Heart left ventricle (tissue), 16 donors: ENCODE measurements at regions not wholly inside any gene's neighbourhood (a gene's known extent, or its start where the extent isn't known, plus 50 kb on each side); places are given as distances from the start of the nearest gene placed in this dataset.
"Not testable (repeated sequence)": the region's sequence is repeated elsewhere in the genome, so short reads cannot be mapped to it uniquely, and the experiment has no call there.

Experiments used
- ATAC-seq, 4 donors: fragments of 200-7000 bp; cut with Tn5 transposase; one replicate each; pipeline ENCODE4 v1.9.1; 2020 to 2022; ENCODE audit warnings: moderate library complexity in 4 of 4, mild to moderate bottlenecking in 3 of 4, moderate number of reproducible peaks in 1 of 4
- DNase-seq, 5 donors: peaks; one replicate each; pipeline ENCODE4 v3.0.0-alpha.2; 2020
- H3K27ac ChIP-seq, 12 donors: fragments of 200-600 bp; sonication (generic) in 4 of 12; one replicate each; pipeline versions ENCODE4 v1.5.0 to v1.8.0; 2016 to 2022; ENCODE audit warnings: mild to moderate bottlenecking in 2 of 12
- H3K27me3 ChIP-seq, 9 donors: fragments of 200-600 bp; sonication (generic) in 2 of 9; one replicate each; pipeline versions ENCODE4 v1.5.1 to v1.8.0; 2016 to 2022; ENCODE audit warnings: mild to moderate bottlenecking in 3 of 9
- H3K36me3 ChIP-seq, 9 donors: fragments of 200-600 bp; sonication (generic) in 2 of 9; one replicate each; pipeline versions ENCODE4 v1.5.0 to v1.8.0; 2018 to 2022; ENCODE audit warnings: mild to moderate bottlenecking in 2 of 9
- H3K4me1 ChIP-seq, 12 donors: fragments of 200-600 bp; sonication (generic) in 4 of 12; one replicate each; pipeline versions ENCODE4 v1.5.0 to v1.8.0; 2016 to 2022; ENCODE audit warnings: mild to moderate bottlenecking in 3 of 12
- H3K4me3 ChIP-seq, 12 donors: fragments of 200-600 bp; sonication (generic) in 4 of 12; one replicate each; pipeline versions ENCODE4 v1.5.0 to v1.8.0; 2017 to 2022; ENCODE audit warnings: mild to moderate bottlenecking in 9 of 12, moderate library complexity in 4 of 12
- H3K9me3 ChIP-seq, 12 donors: fragments of 200-600 bp; sonication (generic) in 4 of 12; one replicate each; pipeline versions ENCODE4 v1.5.0 to v1.8.0; 2016 to 2022; ENCODE audit warnings: mild to moderate bottlenecking in 1 of 12
- CTCF ChIP-seq, 12 donors: fragments of 200-600 bp; sonication (generic) in 4 of 12; IDR thresholded peaks; one replicate each; pipeline versions ENCODE4 v1.5.0 to v1.8.0; 2018 to 2022; ENCODE audit warnings: antibody characterized with exemption in 12 of 12, mild to moderate bottlenecking in 5 of 12
- POLR2A ChIP-seq, 2 donors: fragments of 450-650 bp; IDR thresholded peaks; one replicate each; pipeline ENCODE4 v1.6.1; 2017; ENCODE audit warnings: antibody characterized with exemption in 2 of 2, mild to moderate bottlenecking in 2 of 2, moderate library complexity in 2 of 2
- WGBS, 4 donors: extraction: QIAGEN DNeasy Blood & Tissue Kit in 2 of 4; methylation state at CpG; one replicate each; pipeline versions ENCODE4 v1.1.5 to v1.1.7; 2013 to 2018; 5-methylcytosine and 5-hydroxymethylcytosine counted together
- intact Hi-C, 10 donors: fragments of 100-400 bp; cut with DNase I; formaldehyde crosslinking; loops; one replicate each; pipeline versions ENCODE4 v1.11.1 to v1.14.2; 2022
- donor health status: ischemic (EF 13 %, LVEDD 7.1; RV severe dilation, severe dysfunction).
- donor health status: healthy with polysubstance abuse.
- donor health status: DM: no; HTN: yes; CAD: no.
- donor health status: DM: no; HTN: no; CAD: no.
- donor health status: ischemic (EF 25% LVEDD 6.9; RV normal size, moderate dysfunction).
- donor health status: ischemic (EF 25% LVEDD 5.7; RV mildly dilated, moderate dysfunction).
- donor health status: healthy.
- donor health status: DM: yes; HTN: yes; CAD: no.
- donor health status: ischemic (EF 35%, LVEDD 5.7; RV mildly dilated, moderate dysfunction).
- donor health status: nonischemic (EF 11% LVEDD 7.7; RV severe dilation, severe dysfunction).
- donor health status: DM: yes; HTN: yes; CAD: no.
- donor health status: PGD.
- donor health status: ischemic (EF 29% LVEDD 5.4; RV normal size, mild dysfunction).
- donor health status: nonischemic (EF 23%, LVEDD 6.1; RV moderate dilation, normal function).

GRCh38 chr6:27043244-27043643, 204.3 kb upstream of the PRSS16 start:
- WGBS, 4 donors: 92 to 96% (median 93%) methylated on average over 2 of the region's 2 CpGs
- no peaks in the 10 kb centered on the region for H3K36me3 ChIP-seq
- H3K27ac ChIP-seq: no peak overlapping the region
- H3K9me3 ChIP-seq: no peaks in the 10 kb centered on the region
- DNase-seq (no peak), ATAC-seq (no peak)
- H3K27me3 ChIP-seq: peaks cover 0 to 35% (median 0%) of the 10 kb centered on the region in 9 donors
- no peak overlapping the region for H3K4me3 ChIP-seq
- intact Hi-C loops: no loop called here
- TF ChIP-seq POLR2A (IDR thresholded peaks at IDR 0.05): no peak
- no peak for TF ChIP-seq CTCF (IDR thresholded peaks at IDR 0.05)
- H3K4me1 ChIP-seq: no peaks in the 10 kb centered on the region

GRCh38 chr6:27045131-27045530, 202.4 kb upstream of the PRSS16 start:
- 94 to 95% (median 94%) methylated on average over 16 to 26 of the region's 26 CpGs for WGBS, 4 donors
- H3K27ac ChIP-seq, H3K36me3 ChIP-seq, H3K4me1 ChIP-seq, H3K9me3 ChIP-seq, H3K4me3 ChIP-seq, DNase-seq, intact Hi-C loops, ATAC-seq: not testable (repeated sequence)
- H3K27me3 ChIP-seq: peaks cover 0 to 34% (median 0%) of the 10 kb centered on the region in 9 donors

DNA sequence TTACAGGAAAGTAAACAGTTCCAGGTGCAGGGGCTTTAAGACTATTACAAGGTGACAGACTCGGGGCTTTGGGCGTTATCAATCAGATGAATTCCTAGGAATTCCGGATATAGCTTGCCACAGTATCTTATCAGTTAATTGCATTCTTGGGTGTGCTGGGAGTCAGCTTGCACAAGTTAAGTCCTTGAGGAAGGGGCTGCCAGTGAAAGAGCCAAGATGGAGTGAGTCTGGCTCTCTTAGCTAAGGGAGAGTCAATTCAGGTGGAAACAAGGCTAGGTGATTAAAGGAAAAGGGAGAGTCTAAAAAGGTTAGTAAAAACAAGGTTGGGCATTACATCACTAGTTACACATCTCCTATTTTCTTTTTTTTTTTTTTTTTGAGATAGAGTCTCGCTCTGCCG, 199.8 kb upstream of the PRSS16 start:
- ATAC-seq, intact Hi-C loops, H3K9me3 ChIP-seq: not testable (repeated sequence)

GRCh38 chr6:27049863-27050781, 197.4 kb upstream of the PRSS16 start:
- Histone ChIP-seq H3K27me3 (peaks cover 0 to 26% (median 0%) of the 10 kb centered on the region in 9 donors), H3K36me3 (no peaks in the 10 kb centered on the region), H3K4me1 (no peaks in the 10 kb centered on the region), H3K4me3 (no peak overlapping the region), H3K27ac (no peak overlapping the region), H3K9me3 (no peaks in the 10 kb centered on the region)
- intact Hi-C loops: no loop called here
- TF ChIP-seq POLR2A (IDR thresholded peaks at IDR 0.05) (no peak), CTCF (IDR thresholded peaks at IDR 0.05) (no peak)
- 56 to 59% (median 57%) methylated on average over 30 of the region's 30 CpGs for WGBS, 4 donors
- ATAC-seq: no peak
- DNase-seq: peak in 1 of 5 donors; percentile 19

More for the DNA sequence above, 199.8 kb upstream of the PRSS16 start:
- not testable (repeated sequence) for DNase-seq, H3K4me1 ChIP-seq, H3K4me3 ChIP-seq, H3K36me3 ChIP-seq, H3K27ac ChIP-seq
- peaks cover 0 to 29% (median 0%) of the 10 kb centered on the region in 9 donors for H3K27me3 ChIP-seq
- WGBS, 4 donors: 25 to 41% (median 39%) methylated on average over 5 of the region's 5 CpGs

DNA sequence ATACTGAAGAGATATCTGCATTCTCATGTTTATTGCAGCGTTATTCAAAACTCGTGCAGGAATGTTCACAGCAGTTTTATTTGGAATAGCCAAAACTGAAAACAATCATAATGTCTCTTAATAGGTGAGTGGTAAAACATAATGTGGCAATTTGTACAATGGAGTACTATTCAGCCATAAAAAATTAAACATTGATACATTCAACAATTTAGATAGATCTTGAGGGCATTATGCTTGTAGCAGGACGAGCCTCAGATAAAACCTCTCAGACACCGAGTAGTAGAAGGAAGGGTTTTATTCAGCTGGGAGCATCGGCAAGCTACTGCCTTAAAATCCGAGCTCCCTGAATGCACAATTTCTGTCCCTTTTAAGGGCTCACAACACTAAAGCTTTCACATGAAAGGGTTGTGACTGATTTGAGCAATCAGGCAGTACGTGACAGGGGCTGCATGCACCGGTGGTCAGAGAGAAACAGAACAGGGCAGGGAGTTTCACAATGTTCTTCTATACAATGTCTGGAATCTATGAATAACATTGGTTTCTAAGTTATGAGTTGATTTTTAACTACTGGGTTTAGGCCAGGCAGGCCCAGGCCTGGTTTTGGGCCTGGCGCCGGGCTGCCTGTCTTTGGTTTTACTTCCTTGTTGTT, 195.3 kb upstream of the PRSS16 start:
- peaks cover 0 to 41% (median 0%) of the 10 kb centered on the region in 9 donors for H3K27me3 ChIP-seq
- H3K36me3 ChIP-seq, DNase-seq, H3K4me1 ChIP-seq, ATAC-seq, H3K9me3 ChIP-seq, intact Hi-C loops, H3K4me3 ChIP-seq, H3K27ac ChIP-seq: not testable (repeated sequence)
- 81 to 87% (median 85%) methylated on average over 10 of the region's 10 CpGs for WGBS, 4 donors
